LNCAP (cell line): ENCODE measurements at regions not wholly inside any gene's neighbourhood (a gene's known extent, or its start where the extent isn't known, plus 50 kb on each side); places are given as distances from the start of the nearest gene placed in this dataset.

ENCODE experiments used
- TF ChIP-seq, protein P1 (sequence below): fragments of 450-650 bp; IDR thresholded peaks from 2 replicates; pipeline ENCODE4 v1.5.1; 2017; ENCODE audit warnings: mild to moderate bottlenecking

DNA sequence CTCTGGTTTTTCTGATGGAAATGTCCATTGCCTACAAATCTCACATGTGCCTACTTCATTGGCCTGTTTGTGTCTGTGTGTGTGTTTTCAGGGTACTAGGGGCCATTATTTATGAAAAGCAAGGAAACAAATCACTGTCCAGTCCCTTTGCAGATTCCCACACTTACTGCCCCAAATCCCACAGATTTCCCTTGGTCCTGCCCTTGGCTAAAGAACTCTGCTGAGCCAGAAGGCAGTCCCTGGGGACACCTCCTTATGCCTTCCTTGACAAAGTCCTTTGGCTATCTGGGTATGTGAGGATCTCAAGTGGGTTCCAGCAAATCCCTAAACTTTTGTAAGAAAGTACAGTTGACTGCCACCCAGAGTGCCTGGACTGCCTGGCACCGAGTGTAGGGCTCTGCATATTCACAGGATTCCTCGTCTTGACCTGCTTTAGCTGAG lies 388.1 kb downstream of the BCAT1 start:
- TF ChIP-seq, protein P1, sequence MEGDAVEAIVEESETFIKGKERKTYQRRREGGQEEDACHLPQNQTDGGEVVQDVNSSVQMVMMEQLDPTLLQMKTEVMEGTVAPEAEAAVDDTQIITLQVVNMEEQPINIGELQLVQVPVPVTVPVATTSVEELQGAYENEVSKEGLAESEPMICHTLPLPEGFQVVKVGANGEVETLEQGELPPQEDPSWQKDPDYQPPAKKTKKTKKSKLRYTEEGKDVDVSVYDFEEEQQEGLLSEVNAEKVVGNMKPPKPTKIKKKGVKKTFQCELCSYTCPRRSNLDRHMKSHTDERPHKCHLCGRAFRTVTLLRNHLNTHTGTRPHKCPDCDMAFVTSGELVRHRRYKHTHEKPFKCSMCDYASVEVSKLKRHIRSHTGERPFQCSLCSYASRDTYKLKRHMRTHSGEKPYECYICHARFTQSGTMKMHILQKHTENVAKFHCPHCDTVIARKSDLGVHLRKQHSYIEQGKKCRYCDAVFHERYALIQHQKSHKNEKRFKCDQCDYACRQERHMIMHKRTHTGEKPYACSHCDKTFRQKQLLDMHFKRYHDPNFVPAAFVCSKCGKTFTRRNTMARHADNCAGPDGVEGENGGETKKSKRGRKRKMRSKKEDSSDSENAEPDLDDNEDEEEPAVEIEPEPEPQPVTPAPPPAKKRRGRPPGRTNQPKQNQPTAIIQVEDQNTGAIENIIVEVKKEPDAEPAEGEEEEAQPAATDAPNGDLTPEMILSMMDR = no peak

DNA sequence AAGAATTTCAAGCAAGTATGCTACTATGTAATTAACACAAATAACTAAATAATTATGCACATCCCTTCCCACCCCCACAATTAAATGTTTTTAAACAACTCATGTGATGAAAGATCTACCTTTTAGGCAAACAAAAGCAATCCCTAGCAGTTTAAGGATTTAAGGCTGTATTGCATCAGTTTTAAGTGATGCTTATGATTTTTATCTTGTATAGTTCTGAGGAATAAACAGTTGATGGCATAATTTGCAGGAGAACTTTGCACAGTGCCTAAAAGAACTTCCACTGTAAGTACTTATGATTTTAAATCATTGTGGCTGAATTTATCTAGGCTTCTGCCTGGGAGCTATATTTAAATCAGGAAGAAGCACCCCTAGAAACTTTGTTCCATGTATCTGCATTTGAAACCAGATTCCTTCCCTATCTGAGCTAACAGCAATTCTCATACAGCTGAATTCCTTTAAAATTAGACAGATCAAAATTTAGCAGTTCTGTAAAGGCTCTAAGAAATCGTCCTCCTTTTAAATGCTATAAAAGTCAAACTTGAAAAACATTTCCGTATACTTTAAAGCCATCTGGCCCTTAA lies 388.6 kb downstream of the BCAT1 start:
- TF ChIP-seq, protein P1 = no peak

DNA sequence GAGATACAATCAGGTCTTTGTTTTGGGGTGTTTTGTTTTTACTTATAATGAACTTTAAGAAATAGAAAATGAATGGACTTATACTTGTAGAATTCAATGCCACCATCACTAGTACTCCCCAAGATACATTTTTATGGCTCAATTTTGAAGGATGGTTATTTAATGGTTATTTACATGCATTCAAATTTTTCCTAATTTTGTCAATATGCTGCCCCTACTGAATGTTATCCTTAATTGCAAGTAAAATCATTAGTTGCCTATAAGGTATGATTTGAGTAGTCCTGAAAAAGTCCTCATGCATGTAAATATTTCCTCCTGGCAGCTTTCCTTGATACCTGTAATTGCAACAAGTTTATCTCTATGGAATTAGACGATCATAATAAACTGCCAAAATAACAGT lies 391.2 kb downstream of the BCAT1 start:
- TF ChIP-seq, protein P1 = no peak

DNA sequence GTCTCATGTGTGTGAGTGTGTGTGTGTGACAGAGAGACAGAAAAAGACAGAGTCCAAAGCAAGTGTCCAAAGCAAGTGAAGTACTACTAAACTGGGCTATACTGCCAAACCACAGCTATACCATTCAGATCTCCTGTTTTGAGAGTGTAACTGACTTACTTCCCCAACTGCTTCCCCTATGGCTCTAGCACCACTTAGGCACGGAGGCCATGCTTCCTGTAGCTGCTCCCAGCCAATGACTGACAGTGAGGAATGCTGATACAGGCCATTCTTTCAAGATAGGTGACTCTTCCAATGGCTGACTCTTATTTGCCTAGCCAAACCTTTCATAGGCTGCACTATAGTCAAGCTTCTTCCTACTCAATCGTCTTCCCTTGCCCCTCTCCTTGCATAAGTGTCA lies 393.2 kb downstream of the BCAT1 start:
- TF ChIP-seq, protein P1 = no peak

DNA sequence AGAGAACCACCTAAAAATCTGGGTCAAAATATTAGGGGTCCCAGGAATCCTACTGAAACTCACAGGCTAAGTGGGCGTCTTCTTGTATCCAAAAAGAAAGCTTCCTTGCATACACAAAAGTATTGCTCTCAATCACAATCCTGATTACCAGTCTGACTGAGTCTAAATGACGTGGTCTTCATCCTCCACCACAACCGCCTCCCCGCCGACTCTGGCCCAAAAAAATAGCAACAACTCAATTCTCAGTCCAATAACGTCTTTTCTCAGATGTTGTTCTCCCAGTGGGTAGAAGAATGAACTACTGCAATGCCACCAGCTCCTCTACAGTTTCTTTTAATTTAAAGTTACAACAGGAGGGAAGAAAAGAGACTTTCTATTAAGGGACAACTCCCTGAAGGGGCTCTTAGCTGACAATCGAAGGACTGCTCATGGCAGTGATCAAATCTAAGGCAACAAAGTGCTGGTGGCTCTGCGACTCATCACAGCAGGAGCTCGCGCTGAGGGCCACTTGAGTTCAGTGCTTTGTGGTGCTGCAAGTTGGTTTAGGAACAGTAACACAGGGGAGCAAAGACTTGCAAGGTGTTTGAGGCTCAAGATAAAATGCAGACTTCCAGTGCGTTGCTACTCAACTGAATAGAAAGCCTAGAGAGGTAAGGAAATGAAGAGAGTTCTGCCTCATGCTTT lies 394.1 kb downstream of the BCAT1 start:
- TF ChIP-seq, protein P1 = no peak

DNA sequence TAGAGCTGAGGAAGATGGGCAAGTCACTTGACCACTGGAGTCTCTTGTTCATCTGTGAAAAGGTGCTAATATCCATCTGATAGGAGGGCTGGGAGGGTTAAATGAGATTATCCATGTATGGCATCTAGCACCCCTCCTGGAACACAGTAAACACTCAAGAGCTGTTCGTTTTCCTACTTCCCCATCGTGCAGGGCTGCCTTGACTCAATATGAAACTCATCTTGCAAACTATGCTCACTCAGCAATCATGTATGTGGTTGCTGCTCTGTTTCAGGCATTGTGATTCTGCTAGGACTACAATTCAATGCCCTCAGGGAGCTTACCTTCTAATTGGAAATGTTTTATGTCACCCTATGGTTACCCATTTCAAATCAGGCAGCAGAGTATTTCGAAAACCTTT lies 395.6 kb downstream of the BCAT1 start:
- TF ChIP-seq, protein P1 = no peak

DNA sequence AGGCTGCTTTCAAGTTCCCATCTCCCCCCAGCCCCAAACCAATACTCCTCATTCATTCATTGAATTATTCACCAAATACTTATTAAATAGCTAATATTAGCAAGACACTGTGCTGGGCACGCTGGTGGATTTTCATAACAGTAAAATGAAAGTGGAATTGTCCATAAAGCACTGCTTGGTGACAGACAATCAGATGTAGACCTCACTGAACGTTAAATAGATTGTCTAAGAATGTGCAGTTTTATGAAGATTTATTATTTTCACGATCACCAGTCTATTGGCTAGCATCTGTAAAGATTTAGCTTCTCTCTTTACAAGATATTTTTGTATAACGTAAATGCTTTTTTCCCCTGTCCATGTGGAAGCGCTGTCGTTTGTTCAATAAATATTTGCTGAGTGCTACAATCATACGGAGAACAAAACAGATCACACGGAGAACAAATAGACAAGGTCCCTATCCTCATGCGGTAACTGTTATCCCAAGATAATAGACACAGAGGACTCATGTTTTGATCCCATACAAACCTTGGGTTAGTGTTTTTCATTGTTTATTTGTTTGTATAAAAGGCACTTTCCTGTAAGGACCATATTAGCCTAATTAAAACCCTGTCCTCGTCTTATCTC lies 397.6 kb downstream of the BCAT1 start:
- TF ChIP-seq, protein P1 = no peak
